ENCODE measurements at regions not wholly inside any gene's neighbourhood (a gene's known extent, or its start where the extent isn't known, plus 50 kb on each side); places are given as distances from the start of the nearest gene placed in this dataset.

DNA sequence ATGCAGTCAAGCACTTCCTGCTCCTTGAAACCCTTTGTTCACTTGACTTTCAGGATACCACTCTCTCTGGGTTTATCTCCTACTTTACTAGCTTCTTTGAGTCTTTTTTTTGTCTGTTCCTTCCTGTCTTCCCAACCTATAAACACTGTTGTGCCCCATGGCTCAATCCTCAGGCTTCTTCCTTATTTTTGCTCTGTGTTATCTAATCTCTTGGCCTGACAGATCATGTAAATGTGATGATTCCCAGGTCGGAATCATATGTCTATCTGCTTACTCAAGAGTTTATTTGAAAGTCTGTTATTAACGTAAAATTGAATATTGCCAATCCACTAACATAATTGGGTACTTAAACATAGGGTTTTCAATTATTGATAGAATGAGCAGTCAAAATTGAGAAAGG, 171.7 kb upstream of the ST6GALNAC5 start:
- TF ChIP-seq, protein P1, sequence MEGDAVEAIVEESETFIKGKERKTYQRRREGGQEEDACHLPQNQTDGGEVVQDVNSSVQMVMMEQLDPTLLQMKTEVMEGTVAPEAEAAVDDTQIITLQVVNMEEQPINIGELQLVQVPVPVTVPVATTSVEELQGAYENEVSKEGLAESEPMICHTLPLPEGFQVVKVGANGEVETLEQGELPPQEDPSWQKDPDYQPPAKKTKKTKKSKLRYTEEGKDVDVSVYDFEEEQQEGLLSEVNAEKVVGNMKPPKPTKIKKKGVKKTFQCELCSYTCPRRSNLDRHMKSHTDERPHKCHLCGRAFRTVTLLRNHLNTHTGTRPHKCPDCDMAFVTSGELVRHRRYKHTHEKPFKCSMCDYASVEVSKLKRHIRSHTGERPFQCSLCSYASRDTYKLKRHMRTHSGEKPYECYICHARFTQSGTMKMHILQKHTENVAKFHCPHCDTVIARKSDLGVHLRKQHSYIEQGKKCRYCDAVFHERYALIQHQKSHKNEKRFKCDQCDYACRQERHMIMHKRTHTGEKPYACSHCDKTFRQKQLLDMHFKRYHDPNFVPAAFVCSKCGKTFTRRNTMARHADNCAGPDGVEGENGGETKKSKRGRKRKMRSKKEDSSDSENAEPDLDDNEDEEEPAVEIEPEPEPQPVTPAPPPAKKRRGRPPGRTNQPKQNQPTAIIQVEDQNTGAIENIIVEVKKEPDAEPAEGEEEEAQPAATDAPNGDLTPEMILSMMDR (conservative IDR thresholded peaks at IDR 0.05; ENCODE audit: low read depth, low read length), result no peak
- TF ChIP-seq MAZ (IDR thresholded peaks at IDR 0.05; ENCODE audit: borderline replicate concordance, low read depth, low read length) (no peak), POLR2A (IDR thresholded peaks at IDR 0.05; ENCODE audit: low read depth, low read length) (no peak), CHD1 (IDR thresholded peaks at IDR 0.05; ENCODE audit: low read depth, low read length) (no peak)
- TF ChIP-seq, protein P2, sequence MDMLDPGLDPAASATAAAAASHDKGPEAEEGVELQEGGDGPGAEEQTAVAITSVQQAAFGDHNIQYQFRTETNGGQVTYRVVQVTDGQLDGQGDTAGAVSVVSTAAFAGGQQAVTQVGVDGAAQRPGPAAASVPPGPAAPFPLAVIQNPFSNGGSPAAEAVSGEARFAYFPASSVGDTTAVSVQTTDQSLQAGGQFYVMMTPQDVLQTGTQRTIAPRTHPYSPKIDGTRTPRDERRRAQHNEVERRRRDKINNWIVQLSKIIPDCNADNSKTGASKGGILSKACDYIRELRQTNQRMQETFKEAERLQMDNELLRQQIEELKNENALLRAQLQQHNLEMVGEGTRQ (IDR thresholded peaks at IDR 0.05; ENCODE audit: low read depth, low read length), result no peak

Measured in IMR-90 (cell line).